HL-60/S4 treated with retinoic acid at 250 ng/mL for 4 days and 3 days (cell line): ENCODE measurements at regions not wholly inside any gene's neighbourhood (a gene's known extent, or its start where the extent isn't known, plus 50 kb on each side); places are given as distances from the start of the nearest gene placed in this dataset.

Source experiments
- in situ Hi-C: fragments of 300-500 bp; cut with MboI; formaldehyde crosslinking; loops from 2 replicates; pipeline ENCODE4 v1.7.0; 2022; ENCODE audit warnings: low sequenced_read_pairs

- in situ Hi-C loops: no loop called here
Observed at GRCh38 chr16:11470676-11471415, 115.9 kb downstream of the LITAF start.

- in situ Hi-C loops: no loop called here
Observed at GRCh38 chr16:11471548-11471947, 115.2 kb downstream of the LITAF start.

DNA sequence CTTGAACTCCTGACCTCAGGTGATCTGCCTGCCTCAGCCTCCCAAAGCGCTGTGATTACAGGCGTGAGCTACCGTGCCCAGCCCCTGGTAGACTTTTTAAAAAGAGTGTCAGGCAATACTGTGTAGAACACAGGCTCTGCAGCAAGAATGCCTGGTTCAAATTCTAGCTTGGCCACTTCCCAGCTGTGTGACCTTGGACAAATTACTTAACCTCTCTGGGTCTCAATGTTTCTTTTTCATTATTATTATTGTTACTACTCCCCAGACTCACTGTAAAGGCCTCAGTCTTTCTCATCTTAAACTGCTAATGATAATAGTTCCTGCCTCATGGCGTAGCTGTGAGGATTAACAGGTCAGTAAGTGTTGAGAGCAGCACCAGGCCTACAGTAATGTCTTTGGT lies 114.3 kb downstream of the LITAF start:
- in situ Hi-C loops: no loop called here

DNA sequence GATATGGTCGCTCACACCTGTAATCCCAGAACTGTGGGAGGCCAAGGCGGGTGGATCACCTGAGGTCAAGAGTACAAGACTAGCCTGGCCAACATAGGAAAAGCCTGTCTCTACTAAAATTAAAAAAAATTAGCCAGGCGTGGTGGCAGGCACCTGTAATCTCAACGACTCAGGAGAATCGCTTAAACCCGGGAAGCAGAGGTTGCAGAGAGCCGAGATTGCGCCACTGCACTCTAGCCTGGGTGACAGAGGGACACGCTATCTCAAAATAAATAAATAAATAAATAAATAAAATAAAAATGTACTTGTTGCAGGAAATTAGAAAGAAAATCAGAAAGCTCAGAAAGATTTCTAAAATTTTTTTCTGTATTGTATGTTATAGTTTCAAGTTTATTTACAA lies 113.9 kb downstream of the LITAF start:
- in situ Hi-C loops: no loop called here

- in situ Hi-C loops: no loop called here
Observed at GRCh38 chr16:11473728-11474127, 113.0 kb downstream of the LITAF start.

GRCh38 chr16:11474617-11475291 lies 112.0 kb downstream of the LITAF start:
- in situ Hi-C loops: no loop called here

DNA sequence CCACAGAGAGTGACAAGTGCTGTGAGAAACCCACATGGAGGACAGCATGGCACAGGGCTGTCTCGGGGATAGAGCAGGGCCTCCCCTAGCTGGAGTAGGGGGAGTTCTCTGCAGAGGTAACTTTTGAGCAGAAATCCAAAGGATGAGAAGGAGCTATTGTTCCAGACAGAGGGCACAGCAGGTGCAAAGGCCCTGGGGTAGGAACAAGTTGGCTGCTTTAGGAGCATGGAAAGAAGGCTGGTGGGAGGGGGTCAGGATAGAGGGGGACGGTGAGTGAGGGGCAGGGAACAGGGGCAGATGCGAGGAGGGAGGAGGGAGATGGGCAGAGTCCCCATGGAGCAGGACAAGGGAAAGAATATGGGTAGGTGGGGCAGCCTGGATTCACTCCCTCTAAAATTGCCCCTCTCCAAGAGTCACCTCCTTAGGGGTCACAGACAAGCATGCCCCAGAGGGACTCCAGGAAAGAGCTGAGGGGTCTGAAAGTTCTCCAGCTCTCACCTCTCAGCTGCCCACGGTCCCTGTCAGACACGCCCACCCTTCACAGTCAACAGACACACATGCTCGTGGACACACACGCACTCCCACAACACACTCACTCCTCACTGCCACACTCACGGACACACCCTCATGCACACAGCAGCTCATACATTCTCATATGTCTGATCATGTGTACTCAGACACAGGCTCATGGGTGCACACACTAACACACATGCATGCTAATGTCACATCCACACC lies 110.7 kb downstream of the LITAF start:
- in situ Hi-C loops: no loop called here

DNA sequence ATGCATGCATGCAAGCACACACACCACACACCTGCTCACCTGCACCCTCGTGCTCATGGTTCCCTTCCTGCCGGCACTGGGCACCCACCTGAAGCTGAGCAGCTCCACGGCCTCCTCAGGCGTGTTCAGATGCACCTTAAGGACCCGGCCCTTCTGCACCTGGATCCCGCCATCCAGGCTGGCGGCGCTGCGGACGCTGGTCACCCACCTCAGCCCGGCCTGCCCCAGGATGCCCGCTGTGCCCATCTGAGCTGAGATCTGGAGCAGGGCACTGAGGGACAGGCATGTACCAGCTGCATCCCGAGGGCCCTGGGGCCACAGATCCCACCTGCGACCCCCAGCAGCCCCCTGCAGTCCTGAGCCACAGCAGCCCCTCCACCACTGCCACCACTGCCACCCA lies 110.0 kb downstream of the LITAF start:
- in situ Hi-C loops: no loop called here

- in situ Hi-C loops: no loop called here
Observed at GRCh38 chr16:11478431-11479119, 108.1 kb downstream of the LITAF start.

- in situ Hi-C loops: no loop called here
Observed at GRCh38 chr16:11479916-11480315, 106.8 kb downstream of the LITAF start.

- in situ Hi-C loops: no loop called here
Observed at GRCh38 chr16:11480634-11481033, 106.1 kb downstream of the LITAF start.

DNA sequence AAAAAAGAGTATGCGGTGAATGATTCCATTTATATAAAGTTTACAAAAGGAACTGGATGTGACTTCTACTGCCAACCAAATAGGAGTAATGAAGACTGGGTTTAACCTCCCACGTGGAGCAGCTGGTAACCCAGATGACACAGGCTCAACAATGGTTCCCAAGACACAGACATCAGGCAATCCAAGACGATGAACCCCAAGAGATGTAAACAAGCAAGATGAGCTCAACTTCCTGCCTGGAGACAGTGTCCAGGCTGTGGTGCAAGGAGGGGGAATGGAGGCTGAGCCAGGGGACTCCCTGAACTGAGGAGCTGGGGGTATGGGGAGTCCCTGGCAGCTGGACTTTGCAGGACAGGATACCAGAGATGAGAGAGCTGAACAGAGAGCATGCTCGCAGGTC lies 104.7 kb downstream of the LITAF start:
- in situ Hi-C loops: no loop called here

GRCh38 chr16:11482946-11483748 lies 103.6 kb downstream of the LITAF start:
- in situ Hi-C loops: no loop called here

- in situ Hi-C loops: no loop called here
Observed at GRCh38 chr16:11484691-11485258, 101.9 kb downstream of the LITAF start.

- in situ Hi-C loops: no loop called here
Observed at GRCh38 chr16:11485676-11486075, 101.0 kb downstream of the LITAF start.

DNA sequence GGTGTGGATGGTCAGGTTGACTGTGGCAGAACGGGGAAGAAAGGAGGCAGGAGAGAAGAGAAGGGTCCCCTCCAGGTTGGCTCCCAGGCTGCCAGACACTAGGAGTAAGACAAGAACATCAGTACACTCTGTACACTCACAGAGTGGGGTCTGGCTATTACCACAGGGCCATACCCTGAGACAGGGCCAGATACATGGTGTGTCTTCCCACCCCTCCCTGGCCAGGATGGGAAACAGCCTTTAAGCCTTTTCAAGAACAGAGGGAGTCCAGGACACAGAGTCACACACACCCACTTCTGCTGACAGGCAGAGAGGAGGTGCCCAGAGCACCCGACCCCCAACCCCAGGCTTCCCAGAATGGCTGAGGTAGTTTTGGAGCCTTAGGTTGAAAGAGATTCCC lies 99.4 kb downstream of the LITAF start:
- in situ Hi-C loops: no loop called here

- in situ Hi-C loops: no loop called here
Observed at GRCh38 chr16:11488304-11488703, 98.4 kb downstream of the LITAF start.

GRCh38 chr16:11491524-11491923 lies 95.2 kb downstream of the LITAF start:
- in situ Hi-C loops: no loop called here

DNA sequence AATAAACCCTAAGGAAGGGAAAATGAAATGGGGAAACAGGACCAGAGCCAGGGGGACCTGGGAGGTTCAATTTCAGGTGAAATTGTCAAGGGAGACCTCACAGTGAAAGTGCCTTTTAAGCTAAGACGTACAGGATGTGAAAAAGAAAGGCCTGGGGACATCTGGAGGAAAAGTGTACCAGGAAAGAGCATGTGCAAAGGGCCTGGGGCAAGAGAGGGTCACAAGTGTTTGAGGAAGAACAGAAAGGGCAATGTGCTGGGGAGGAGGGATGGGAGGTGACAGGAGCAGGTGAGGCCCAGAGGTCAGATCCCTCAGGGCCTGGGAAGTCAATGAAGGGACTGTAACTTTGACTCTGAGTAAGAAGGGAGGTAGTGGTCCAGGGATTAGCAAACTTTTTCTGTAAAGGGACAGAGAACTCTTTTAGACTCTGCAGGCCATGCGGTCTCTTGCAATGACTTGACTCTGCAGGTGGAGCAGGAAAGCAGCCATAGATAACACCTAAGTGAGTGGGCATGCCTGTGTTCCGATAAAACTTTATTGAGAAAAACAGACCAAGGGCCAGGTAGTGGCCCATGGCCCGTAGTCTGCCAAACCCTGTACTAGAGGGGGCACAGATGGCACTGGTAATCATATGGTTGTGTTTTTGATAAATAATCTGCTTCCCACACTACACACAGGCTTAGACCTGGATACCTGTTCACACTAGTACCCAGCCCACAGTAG lies 93.8 kb downstream of the LITAF start:
- in situ Hi-C loops: no loop called here

DNA sequence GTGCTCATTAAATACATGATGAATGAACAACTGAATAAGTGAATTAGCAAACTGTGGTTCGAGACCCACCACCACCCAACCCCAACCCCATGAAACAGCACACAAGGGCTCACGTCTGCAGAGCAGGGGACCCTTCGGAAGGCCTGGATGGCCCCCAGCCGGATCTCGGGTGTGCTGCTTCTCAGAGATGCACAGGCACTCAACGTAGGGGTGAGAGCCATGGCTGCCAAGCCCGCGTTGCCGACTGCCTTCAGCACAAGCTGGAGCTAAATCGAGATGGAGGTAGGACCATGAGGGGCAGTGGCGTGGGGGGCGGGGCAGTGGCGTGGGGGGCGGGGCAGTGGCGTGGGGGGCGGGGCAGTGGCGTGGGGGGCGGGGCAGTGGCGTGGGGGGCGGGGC lies 93.2 kb downstream of the LITAF start:
- in situ Hi-C loops: no loop called here
